HG02798 (cell line): ENCODE measurements at regions not wholly inside any gene's neighbourhood (a gene's known extent, or its start where the extent isn't known, plus 50 kb on each side); places are given as distances from the start of the nearest gene placed in this dataset.
"Not testable (repeated sequence)": the region's sequence is repeated elsewhere in the genome, so short reads cannot be mapped to it uniquely, and the experiment has no call there.

Experiments
- ATAC-seq: cut with Tn5 transposase; IDR thresholded peaks from one replicate; pipeline ENCODE4 v1.9.1; 2021; ENCODE audit warnings: mild to moderate bottlenecking; ENCODE audit not compliant: unreplicated experiment, poor library complexity

- ATAC-seq, result not testable (repeated sequence)
These were observed 80.7 kb downstream of the SPTSSA start for GRCh38 chr14:34381304-34381703.

DNA sequence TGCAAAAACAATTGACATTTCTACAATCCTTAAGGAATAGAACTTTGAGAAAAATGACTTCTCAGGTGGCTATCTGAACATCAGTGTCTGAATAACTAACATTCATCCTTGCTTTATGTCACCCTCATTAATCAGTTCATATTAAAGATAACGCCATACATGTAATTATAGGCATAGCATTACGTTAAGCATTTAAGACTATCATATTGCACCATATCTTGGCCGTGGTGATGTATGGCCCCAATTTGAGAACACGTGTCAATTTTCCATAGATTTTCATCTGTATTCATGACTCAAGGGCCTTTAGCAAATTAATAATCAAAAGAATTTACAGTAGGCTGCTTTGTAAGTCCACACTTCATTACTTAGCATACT, 81.6 kb downstream of the SPTSSA start:
- ATAC-seq, result no peak

DNA sequence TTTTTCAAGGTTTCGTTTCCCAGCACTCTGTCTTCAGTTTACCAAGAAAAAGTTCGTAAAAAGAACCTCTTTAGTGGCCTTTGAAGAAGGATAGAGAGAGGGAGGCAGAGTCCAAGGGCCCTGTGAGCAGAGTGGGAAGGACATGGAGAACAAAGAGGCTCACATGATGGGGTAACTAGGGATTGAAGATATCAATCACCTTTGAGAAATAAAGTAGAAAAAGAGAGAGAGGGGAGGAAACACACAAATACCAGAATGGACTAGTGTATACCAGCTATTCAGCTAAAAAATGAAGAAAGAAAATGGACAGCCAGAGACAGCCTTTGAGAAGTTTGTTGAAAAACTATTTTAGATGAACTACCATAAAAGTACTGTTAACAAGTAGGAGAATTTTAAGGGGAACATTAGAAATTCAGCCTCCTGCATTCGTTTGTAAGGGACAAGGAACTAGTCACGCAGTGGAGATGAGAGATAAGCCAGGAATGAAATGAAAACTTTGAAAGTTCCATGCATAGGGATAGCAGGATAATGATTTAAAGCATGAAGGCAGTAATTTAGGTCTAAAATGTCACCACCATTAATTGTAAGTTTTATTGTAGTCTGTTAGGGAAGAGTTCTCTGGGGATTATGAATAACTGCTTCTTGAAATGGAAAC, 82.1 kb downstream of the SPTSSA start:
- no peak for ATAC-seq

DNA sequence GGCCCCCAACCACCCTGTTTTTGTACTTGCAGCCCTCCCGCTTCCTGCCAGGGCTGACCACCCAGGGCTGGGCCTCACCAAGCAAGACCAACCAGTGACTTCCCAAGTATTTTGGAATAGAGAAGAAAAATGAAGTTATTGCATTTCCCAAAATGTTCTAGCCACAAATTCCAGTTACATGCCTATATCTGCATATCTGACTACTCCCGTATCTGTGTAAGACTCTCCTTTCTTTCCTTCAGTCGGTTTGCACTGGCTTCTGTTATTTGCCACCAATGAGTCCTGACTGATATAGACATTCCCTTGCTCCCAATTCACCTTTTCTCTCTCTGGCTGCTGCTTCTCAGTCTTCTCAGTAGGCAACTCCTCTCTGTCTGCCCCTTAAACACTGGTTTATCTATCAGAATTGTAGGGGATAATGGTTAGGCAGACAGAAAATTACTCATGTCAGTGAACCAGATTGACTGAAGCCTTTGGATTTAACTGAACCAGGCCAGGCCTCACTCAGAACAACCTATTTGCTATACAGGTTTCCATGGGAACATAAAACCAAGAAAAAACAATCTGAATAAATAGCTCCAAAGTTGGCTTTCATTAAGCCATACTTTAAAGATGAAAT, 85.3 kb downstream of the SPTSSA start:
- ATAC-seq, result no peak

DNA sequence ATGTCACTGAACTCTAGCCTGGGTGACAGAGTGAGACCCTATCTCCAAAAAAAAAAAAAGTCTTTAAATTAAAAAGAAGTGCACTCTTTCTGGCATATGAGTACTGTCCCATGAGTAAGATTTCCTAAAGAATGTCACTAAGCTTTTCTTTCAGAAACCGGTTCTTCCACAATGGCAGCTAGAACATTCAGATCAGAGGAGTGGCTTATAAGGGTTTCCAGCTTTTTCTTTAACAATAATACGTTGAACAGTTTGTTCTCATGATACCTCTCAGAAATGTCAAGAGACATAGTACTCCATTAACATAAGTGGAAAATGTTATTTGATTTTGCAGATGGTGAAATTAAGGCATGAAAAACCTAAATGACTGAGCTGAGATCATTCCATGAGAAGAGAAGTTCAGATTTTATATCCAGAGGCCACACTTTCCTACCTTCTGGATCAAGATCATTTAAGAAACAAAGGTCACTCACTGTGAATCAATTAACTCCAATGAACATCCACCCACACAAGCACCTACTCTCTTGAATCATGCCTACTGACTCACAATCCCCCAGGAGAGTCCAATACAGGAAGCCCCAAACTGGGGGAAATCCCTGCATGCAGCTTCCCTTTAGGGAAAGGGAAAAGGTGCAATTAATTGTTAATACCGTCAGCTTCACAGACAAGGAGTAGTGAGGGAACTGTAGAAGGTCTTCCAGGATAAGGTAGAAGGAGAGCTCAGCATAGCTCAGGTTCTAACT, 86.9 kb downstream of the SPTSSA start:
- no peak for ATAC-seq

DNA sequence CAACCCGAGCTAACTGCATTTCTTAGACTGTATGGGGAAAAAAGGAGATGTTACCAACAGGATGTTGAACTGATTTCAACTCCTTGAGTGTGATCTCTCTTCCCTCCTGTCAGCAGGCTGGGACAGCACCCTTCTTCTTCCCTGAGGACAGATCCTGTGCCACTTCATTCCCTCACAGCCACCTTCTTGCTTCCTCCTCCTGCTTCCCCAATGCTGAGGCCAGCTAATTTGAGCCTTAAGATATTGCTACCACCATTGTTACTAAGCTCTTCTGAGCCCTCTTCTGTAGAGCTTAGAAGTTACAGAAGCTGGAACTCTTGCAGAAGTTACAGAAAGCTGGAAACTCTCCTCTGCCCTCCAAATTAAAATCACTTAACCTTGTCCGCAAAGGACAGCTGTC, 88.8 kb downstream of the SPTSSA start:
- no peak for ATAC-seq

- no peak for ATAC-seq
These were observed 89.3 kb downstream of the SPTSSA start for GRCh38 chr14:34372786-34373185.

DNA sequence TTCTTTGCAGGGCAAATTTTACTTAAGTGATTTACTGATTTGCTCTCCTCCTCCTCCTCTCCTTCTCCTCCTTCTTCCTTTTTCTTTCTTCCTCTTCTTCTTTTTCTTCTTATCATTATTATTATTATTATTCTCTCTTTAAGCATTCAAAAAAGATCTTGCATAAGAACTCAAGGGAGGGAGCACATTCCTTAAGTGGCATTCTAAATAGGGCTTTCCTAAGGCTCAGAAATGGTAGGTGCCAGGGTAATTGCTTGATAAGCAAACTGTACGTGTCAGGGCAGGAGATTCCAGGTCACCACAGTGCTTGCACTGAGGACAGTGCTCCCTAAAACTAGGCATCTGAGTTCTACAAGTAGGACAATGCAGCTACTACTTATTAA, 92.4 kb downstream of the SPTSSA start:
- no peak for ATAC-seq

DNA sequence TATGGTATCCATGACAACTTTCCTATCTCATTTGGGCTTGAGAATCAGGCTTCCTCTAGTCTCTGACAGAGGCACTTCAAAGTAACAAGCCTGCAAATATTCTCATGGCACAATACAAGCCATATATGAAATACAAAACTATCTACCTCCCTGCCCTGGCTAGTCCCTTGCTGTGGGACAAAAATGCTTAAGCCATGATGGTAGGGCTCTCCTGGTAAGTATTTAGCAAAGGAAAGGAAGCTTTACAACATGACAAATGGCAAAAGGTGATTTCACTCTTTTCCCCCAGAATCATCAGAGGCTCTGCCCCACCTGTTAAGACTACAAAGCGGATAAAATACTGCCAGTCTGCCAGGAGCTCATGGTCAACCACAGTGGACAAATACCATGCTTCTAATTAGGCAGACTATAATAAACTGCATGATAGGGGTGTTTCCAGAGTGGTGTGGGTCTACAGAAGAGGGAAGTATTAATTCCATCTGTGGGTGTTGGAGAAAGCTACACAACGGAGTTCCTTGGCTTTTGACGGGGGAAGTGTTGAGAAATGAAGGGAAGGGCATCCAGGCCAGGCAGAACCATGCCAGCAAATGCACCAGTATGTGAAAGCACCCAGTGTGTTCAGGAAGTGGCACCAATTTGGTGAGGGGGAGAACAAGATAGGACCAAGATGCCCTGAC, 92.9 kb downstream of the SPTSSA start:
- ATAC-seq, result no peak

- ATAC-seq, result no peak
These were observed 93.7 kb downstream of the SPTSSA start for GRCh38 chr14:34368115-34368970.

- no peak for ATAC-seq
These were observed 96.6 kb downstream of the SPTSSA start for GRCh38 chr14:34365309-34365915.

GRCh38 chr14:34364201-34364600, 97.8 kb downstream of the SPTSSA start:
- ATAC-seq, result no peak

- no peak for ATAC-seq
These were observed 98.3 kb downstream of the SPTSSA start for GRCh38 chr14:34363733-34364134.

- ATAC-seq, result no peak
These were observed 99.3 kb downstream of the SPTSSA start for GRCh38 chr14:34362641-34363251.

- no peak for ATAC-seq
These were observed 100.5 kb downstream of the SPTSSA start for GRCh38 chr14:34361504-34362011.

DNA sequence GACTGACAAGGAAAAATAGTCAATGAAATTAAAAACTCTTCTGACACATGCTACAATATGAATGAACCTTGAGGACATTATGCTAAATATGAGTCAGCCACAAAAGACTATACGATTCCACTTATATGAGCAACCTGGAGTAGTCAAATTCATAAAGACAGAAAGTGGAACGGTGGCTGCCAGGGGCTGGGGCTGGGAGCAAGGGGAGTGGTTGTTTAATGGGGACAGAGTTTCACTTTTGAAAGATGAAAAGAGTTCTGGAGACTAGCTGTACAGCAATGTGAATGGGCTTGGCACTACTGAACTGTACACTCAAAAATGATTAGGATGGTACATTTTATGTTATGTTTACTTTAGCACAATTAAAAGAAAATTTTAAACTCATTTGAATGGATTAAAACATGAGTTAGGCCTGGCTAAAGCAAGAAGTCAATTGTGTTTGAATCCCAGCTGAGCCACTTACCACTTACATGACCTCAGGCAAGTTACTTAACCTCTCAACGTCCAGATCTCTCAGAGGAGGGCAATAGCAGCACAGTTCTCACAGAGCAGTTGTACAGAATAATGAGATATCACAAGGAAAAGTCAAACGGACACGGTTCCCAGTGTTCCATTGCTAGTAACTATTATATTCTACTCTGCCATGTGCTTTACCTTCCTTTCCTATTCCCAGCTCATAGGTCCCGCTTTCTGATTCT, 102.5 kb downstream of the SPTSSA start:
- ATAC-seq, result no peak

DNA sequence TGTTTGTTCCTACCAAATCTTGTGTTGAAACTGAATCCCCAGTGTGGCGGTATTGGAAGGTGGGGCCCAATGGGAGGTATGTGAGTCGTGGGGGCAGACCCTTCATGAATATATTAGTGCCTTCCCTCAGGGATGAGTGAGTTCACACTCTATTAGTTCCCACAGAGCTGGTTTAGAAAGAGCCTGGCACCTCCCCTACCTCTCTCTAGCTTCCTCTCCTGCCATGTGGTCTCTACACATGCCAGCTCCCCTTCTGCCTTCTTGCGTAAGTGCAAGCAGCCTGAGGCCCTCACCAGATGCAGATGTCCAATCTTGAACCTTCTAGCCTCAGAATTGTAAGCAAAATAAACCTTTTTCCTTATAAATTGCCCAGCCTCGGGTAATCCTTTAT, 105.8 kb downstream of the SPTSSA start:
- ATAC-seq, result no peak

DNA sequence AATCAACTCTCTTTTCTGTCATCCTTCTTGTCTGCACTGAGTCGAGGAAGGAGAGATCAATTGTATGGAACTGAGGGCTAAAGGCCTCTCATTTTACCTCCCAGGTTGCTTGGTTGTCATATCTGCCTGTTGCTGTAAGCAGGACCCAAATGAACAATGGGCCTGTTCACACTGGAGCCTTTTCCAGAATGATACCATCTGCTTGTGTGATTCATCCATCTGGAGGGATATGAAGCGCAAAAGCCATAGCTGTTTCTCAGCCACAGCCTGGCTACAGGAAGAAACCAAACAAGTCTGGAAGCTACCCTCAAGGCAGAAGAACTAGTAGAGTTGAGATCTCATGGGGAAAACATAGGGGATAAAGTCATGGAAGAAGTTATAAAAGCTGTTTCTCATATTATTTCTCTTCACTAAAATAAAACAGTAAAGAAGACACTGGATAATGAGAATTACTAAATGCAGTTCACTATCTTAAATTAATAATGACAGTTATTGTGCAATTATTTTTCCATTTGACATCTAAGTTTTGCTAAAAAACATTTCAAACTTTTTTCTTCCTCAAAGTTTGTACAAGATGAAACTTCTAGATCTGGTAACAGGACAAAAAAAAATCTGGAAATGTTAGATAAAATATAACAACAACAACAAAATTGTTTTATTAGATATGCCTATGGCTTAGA, 106.3 kb downstream of the SPTSSA start:
- no peak for ATAC-seq
